Activated CD8-positive, alpha-beta T cell treated with anti-CD3 and anti-CD28 coated beads for 36 hours (primary cell): ENCODE measurements at regions not wholly inside any gene's neighbourhood (a gene's known extent, or its start where the extent isn't known, plus 50 kb on each side); places are given as distances from the start of the nearest gene placed in this dataset.

Experiments used
- ATAC-seq: fragments of 200-7000 bp; cut with Tn5 transposase; one replicate; pipeline ENCODE4 v1.10.0; 2021; ENCODE audit warnings: mild to moderate bottlenecking, moderate library complexity
- CTCF ChIA-PET: fragments of 350-600 bp; sonication (Branson Sonifier 250); formaldehyde crosslinking; loops from one replicate; lab custom pipeline; 2021; ENCODE audit warnings: antibody characterized with exemption; lab: Charles Lee
- POLR2A ChIA-PET: fragments of 350-600 bp; sonication (Branson Sonifier 250); formaldehyde crosslinking; loops from one replicate; lab custom pipeline; 2021; ENCODE audit warnings: antibody characterized with exemption; lab: Charles Lee
- DNase-seq: peaks from one replicate; pipeline ENCODE4 v3.0.0-alpha.2; 2020
- H3K27ac Mint-ChIP-seq: one replicate; pipeline ENCODE4 v1.8.0; 2021; ENCODE audit warnings: mild to moderate bottlenecking, mixed read lengths
- H3K27me3 Mint-ChIP-seq: one replicate; pipeline ENCODE4 v1.8.0; 2021; ENCODE audit warnings: mixed read lengths
- H3K36me3 Mint-ChIP-seq: one replicate; pipeline ENCODE4 v1.8.0; 2021; ENCODE audit warnings: low read depth, mixed read lengths
- H3K4me1 Mint-ChIP-seq: one replicate; pipeline ENCODE4 v1.8.0; 2021; ENCODE audit warnings: low read depth, mixed read lengths
- H3K4me3 Mint-ChIP-seq: one replicate; pipeline ENCODE4 v1.8.0; 2021; ENCODE audit warnings: mild to moderate bottlenecking, moderate library complexity, mixed read lengths
- H3K9me3 Mint-ChIP-seq: one replicate; pipeline ENCODE4 v1.8.0; 2021; ENCODE audit warnings: mixed read lengths
- intact Hi-C: fragments of 100-400 bp; cut with micrococcal nuclease; formaldehyde crosslinking; loops from one replicate; pipeline ENCODE4 v1.10.0; 2022
- TF ChIP-seq, protein P1 (sequence below): fragments of 200-600 bp; IDR thresholded peaks from one replicate; pipeline ENCODE4 v1.8.0; 2022; ENCODE audit warnings: antibody characterized with exemption, mild to moderate bottlenecking

DNA sequence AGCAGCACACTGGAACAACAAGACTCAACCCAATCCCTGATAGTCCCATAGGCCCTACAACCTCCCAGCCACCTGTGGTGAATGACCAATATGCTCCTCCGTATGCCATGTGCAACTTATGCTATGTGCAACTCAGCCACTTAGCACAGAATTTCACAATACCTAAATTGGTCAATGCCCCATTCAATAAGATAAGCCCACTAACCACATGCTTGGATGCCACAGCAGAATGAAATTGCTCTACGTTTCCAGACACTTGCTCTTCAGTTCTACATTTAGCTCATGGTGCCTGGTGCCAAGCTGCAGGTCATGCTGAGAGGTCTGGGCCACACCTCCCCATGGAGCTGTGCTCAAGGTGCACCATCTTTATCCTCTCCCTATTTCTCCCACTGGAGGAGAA lies 159.8 kb downstream of the EN1 start:
- TF ChIP-seq, protein P1, sequence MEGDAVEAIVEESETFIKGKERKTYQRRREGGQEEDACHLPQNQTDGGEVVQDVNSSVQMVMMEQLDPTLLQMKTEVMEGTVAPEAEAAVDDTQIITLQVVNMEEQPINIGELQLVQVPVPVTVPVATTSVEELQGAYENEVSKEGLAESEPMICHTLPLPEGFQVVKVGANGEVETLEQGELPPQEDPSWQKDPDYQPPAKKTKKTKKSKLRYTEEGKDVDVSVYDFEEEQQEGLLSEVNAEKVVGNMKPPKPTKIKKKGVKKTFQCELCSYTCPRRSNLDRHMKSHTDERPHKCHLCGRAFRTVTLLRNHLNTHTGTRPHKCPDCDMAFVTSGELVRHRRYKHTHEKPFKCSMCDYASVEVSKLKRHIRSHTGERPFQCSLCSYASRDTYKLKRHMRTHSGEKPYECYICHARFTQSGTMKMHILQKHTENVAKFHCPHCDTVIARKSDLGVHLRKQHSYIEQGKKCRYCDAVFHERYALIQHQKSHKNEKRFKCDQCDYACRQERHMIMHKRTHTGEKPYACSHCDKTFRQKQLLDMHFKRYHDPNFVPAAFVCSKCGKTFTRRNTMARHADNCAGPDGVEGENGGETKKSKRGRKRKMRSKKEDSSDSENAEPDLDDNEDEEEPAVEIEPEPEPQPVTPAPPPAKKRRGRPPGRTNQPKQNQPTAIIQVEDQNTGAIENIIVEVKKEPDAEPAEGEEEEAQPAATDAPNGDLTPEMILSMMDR: no peak
- ChIA-PET POLR2A (no interaction called here), CTCF (no interaction called here)
- DNase-seq: no peak
- Mint-ChIP-seq H3K36me3 (no peaks in the 10 kb centered on the region), H3K27me3 (peaks cover 2% of the 10 kb centered on the region), H3K4me1 (no peaks in the 10 kb centered on the region), H3K9me3 (no peaks in the 10 kb centered on the region), H3K27ac (no peak overlapping the region), H3K4me3 (no peak overlapping the region)
- intact Hi-C loops: no loop called here
- ATAC-seq: no peak

DNA sequence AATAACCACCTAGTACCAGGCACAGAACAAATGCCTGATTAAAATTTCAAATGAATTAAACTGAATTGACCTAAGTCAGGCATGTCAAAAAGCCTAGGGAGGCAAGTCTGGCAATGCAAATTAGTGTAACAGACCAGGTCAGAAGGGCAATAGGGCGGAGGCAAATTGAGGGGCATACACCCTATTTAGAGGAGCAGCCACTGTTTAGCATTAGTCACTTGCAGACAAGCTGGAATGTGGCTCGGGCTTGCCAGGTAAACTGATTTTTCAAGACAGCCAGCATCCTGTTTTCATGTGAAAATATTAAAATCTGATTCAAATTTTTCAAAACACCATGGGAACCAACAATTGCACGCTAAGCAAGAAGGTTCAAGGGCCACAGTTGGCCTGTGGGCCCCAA lies 160.3 kb downstream of the EN1 start:
- Mint-ChIP-seq H3K4me3 (no peak overlapping the region), H3K27me3 (peaks cover 3% of the 10 kb centered on the region), H3K9me3 (no peaks in the 10 kb centered on the region), H3K27ac (no peak overlapping the region), H3K36me3 (no peaks in the 10 kb centered on the region), H3K4me1 (no peaks in the 10 kb centered on the region)
- ATAC-seq (no peak), DNase-seq (no peak)
- intact Hi-C loops: no loop called here
- CTCF ChIA-PET: no interaction called here
- TF ChIP-seq, protein P1: no peak
- POLR2A ChIA-PET: no interaction called here

DNA sequence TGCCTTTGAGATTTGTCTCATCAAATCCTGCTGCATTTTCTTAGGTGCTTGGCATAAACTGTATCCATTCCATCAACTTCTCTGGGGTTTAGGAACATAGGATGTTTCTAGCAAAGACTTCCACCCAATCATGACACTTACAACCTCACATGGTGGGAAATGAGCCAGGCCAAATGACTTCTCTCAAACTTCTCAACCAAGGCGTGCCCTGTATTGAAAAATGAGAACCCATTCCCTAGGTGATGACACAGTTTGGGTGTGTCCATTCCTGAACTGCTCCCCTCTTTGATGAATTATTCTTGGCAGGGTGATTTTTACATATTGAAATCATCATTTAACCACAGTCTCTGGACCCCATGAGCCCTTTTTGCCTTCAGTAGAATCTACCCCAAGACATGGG lies 161.1 kb downstream of the EN1 start:
- TF ChIP-seq, protein P1: no peak
- ChIA-PET CTCF (no interaction called here), POLR2A (no interaction called here)
- Mint-ChIP-seq H3K27me3 (peaks cover 3% of the 10 kb centered on the region), H3K9me3 (no peaks in the 10 kb centered on the region), H3K36me3 (no peaks in the 10 kb centered on the region), H3K27ac (no peak overlapping the region), H3K4me1 (no peaks in the 10 kb centered on the region), H3K4me3 (no peak overlapping the region)
- ATAC-seq (no peak), DNase-seq (no peak)
- intact Hi-C loops: no loop called here

DNA sequence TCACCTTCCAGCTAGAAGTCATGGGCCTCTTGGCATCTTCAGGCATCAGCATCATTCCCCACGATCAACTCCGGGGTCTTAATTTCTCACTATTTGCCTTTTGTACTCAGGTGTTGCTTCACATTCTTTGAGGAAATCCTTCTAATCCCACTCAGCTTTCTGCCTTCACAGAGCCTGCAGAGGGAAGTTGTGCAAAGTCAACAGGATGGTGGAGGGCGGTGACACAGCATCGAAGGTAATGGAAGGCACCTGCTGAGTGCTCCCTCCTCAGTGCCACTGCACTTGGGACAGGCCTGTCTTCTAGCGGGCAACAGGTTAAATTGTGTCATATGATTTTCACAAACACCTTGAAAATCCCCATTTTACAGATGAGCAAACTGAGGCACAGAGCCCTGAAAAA lies 164.0 kb downstream of the EN1 start:
- no peaks in the 10 kb centered on the region for H3K36me3 Mint-ChIP-seq
- TF ChIP-seq, protein P1: no peak
- no peaks in the 10 kb centered on the region for H3K9me3 Mint-ChIP-seq
- CTCF ChIA-PET: no interaction called here
- POLR2A ChIA-PET: no interaction called here
- H3K27ac Mint-ChIP-seq: no peak overlapping the region
- H3K27me3 Mint-ChIP-seq: peaks cover 3% of the 10 kb centered on the region
- intact Hi-C loops: no loop called here
- DNase-seq (no peak), ATAC-seq (no peak)
- no peak overlapping the region for H3K4me3 Mint-ChIP-seq
- H3K4me1 Mint-ChIP-seq: no peaks in the 10 kb centered on the region

DNA sequence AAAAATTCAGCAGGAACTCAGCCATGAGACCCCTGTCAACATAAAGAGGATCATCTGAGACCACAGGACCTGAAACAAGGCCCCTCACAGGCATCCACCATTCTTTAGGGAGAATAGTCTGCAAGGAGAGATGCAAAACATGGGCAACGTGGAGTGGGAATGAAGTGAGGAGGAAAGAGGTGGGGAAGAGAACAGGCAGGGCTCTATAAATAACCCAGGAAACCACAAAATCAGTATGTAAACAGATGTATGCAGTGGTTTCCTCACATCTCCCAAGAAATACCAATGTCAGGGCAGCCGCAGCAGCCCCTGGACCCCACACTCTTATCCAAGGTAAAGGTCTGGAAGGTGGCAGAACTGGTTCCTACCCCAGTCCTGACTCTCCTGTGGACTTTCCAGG lies 168.5 kb downstream of the EN1 start:
- Mint-ChIP-seq H3K27me3 (peaks cover 3% of the 10 kb centered on the region), H3K4me1 (no peaks in the 10 kb centered on the region), H3K4me3 (no peak overlapping the region), H3K36me3 (no peaks in the 10 kb centered on the region), H3K27ac (no peak overlapping the region), H3K9me3 (no peaks in the 10 kb centered on the region)
- no peak for ATAC-seq
- ChIA-PET CTCF (no interaction called here), POLR2A (interaction anchor here (0.6 kb wide), 1 partner anchor 47 kb away, joined by 3 read pairs; no protein-coding TSS in a partner anchor)
- TF ChIP-seq, protein P1: no peak
- no peak for DNase-seq
- intact Hi-C loops: no loop called here
